Neural cell (in vitro differentiated cells): ENCODE measurements at regions not wholly inside any gene's neighbourhood (a gene's known extent, or its start where the extent isn't known, plus 50 kb on each side); places are given as distances from the start of the nearest gene placed in this dataset.

Experiments used
- H2AFZ ChIP-seq: fragments of 200-600, 300-800 bp; sonication (generic), shearing (Covaris generic); 2 replicates; pipeline ENCODE4 v1.6.0; 2014; ENCODE audit warnings: low read depth, mild to moderate bottlenecking, antibody characterized with exemption, low read length, moderate library complexity
- H3F3A ChIP-seq: fragments of 200-600 bp; shearing (Covaris generic); 2 replicates; pipeline ENCODE4 v1.6.1; 2016; ENCODE audit warnings: mild to moderate bottlenecking, moderate library complexity, mixed read lengths, antibody characterized with exemption, low read length; ENCODE audit not compliant: insufficient read depth, poor library complexity, severe bottlenecking
- H3K27ac ChIP-seq: fragments of 200-600, 300-800 bp; sonication (generic), shearing (Covaris generic); 2 replicates; pipeline ENCODE4 v1.5.1; 2014; ENCODE audit warnings: mild to moderate bottlenecking, low read length, moderate library complexity
- H3K27me3 ChIP-seq: fragments of 300-800, 200-600 bp; sonication (generic), shearing (Covaris generic); 2 replicates; pipeline ENCODE4 v1.6.0; 2014; ENCODE audit warnings: mild to moderate bottlenecking, low read depth, low read length, moderate library complexity; ENCODE audit not compliant: insufficient read depth
- H3K36me3 ChIP-seq: fragments of 300-800, 200-600 bp; sonication (generic), shearing (Covaris generic); 2 replicates; pipeline ENCODE4 v1.5.1; 2014; ENCODE audit warnings: mild to moderate bottlenecking, antibody characterized with exemption, low read length, moderate library complexity; ENCODE audit not compliant: insufficient read depth
- H3K4me2 ChIP-seq: fragments of 300-800, 200-600 bp; sonication (generic), shearing (Covaris generic); 2 replicates; pipeline ENCODE4 v1.6.0; 2014; ENCODE audit warnings: mild to moderate bottlenecking, low read length
- H3K4me3 ChIP-seq: fragments of 300-800, 200-600 bp; sonication (generic), shearing (Covaris generic); 2 replicates; pipeline ENCODE4 v1.5.1; 2014; ENCODE audit warnings: mild to moderate bottlenecking, low read length, moderate library complexity
- H3K79me2 ChIP-seq: fragments of 200-600 bp; shearing (Covaris generic); replicated peaks from 2 replicates; pipeline ENCODE4 v1.6.0; 2014; ENCODE audit warnings: mild to moderate bottlenecking, low read length, moderate library complexity; ENCODE audit not compliant: insufficient read depth
- H3K9ac ChIP-seq: fragments of 300-800, 200-600 bp; sonication (generic), shearing (Covaris generic); 2 replicates; pipeline ENCODE4 v1.6.1; 2016; ENCODE audit warnings: mild to moderate bottlenecking, low read length, mixed read lengths
- H3K9me2 ChIP-seq: fragments of 200-600 bp; shearing (Covaris generic); 2 replicates; pipeline ENCODE4 v1.6.1; 2016; ENCODE audit warnings: mild to moderate bottlenecking, low read length, mixed read lengths; ENCODE audit not compliant: insufficient read depth
- H3K9me3 ChIP-seq: fragments of 200-600, 300-800 bp; sonication (generic), shearing (Covaris generic); 2 replicates; pipeline ENCODE4 v1.6.1; 2016; ENCODE audit warnings: mild to moderate bottlenecking, mixed run types, low read length, moderate library complexity, mixed read lengths
- H4K20me1 ChIP-seq: fragments of 200-600 bp; shearing (Covaris generic); 2 replicates; pipeline ENCODE4 v1.6.1; 2016; ENCODE audit warnings: mild to moderate bottlenecking, mixed run types; ENCODE audit not compliant: insufficient read depth
- EP300 ChIP-seq: fragments of 450-650 bp; conservative IDR thresholded peaks from 2 replicates; pipeline ENCODE4 v1.6.1; 2014; ENCODE audit warnings: antibody characterized with exemption, mild to moderate bottlenecking, moderate library complexity; ENCODE audit not compliant: poor library complexity, severe bottlenecking
- EZH2 ChIP-seq: fragments of 200-600, 300-800 bp; shearing (Covaris generic), sonication (generic); IDR thresholded peaks from 2 replicates; pipeline ENCODE4 v1.6.1; 2014; ENCODE audit warnings: antibody characterized with exemption, low read length, borderline replicate concordance, mild to moderate bottlenecking; ENCODE audit not compliant: insufficient read depth, poor library complexity, severe bottlenecking
- MXI1 ChIP-seq: fragments of 450-650 bp; conservative IDR thresholded peaks from 2 replicates; pipeline ENCODE4 v1.6.1; 2014; ENCODE audit warnings: antibody characterized with exemption, mild to moderate bottlenecking; ENCODE audit not compliant: poor library complexity, severe bottlenecking
- POLR2AphosphoS5 ChIP-seq: IDR thresholded peaks from 2 replicates; pipeline ENCODE4 v1.6.1; 2012
- RAD21 ChIP-seq: fragments of 450-650 bp; conservative IDR thresholded peaks from 2 replicates; pipeline ENCODE4 v1.6.1; 2014; ENCODE audit warnings: antibody characterized with exemption, mild to moderate bottlenecking, moderate library complexity
- SMC3 ChIP-seq: fragments of 450-650 bp; conservative IDR thresholded peaks from 2 replicates; pipeline ENCODE4 v1.6.1; 2014; ENCODE audit warnings: antibody characterized with exemption, mild to moderate bottlenecking, moderate library complexity; ENCODE audit not compliant: poor library complexity
- TAF1 ChIP-seq: IDR thresholded peaks from 2 replicates; pipeline ENCODE4 v1.6.1; 2012; ENCODE audit warnings: low read depth
- TF ChIP-seq, protein P1 (sequence below): IDR thresholded peaks from 2 replicates; pipeline ENCODE4 v1.6.1; 2012; ENCODE audit warnings: borderline replicate concordance
- TF ChIP-seq, protein P2 (sequence below): fragments of 450-650 bp; IDR thresholded peaks from 2 replicates; pipeline ENCODE4 v1.5.1; 2014; ENCODE audit warnings: antibody characterized with exemption, mild to moderate bottlenecking, moderate library complexity; ENCODE audit not compliant: poor library complexity, severe bottlenecking

DNA sequence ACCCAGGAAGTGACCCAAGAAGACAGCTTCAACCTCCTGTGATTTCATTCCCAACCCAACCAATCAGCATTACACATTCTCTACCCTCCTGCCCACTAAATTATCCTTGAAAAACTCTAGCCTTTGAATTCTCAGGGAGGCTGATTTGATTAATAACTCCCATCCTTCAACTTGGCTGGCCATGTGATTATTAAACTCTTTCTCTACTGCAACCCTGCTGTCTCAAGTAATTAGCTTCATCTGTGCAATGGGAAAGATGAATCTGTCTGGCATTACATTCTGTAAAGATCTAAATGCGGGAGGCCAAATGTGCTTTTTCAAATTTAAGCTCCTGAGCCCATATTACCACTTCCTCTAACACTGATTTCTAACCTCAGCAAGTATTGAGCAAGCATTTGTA, 95.9 kb upstream of the STT3B start:
- H3K9me2 ChIP-seq: no peaks in the 10 kb centered on the region

DNA sequence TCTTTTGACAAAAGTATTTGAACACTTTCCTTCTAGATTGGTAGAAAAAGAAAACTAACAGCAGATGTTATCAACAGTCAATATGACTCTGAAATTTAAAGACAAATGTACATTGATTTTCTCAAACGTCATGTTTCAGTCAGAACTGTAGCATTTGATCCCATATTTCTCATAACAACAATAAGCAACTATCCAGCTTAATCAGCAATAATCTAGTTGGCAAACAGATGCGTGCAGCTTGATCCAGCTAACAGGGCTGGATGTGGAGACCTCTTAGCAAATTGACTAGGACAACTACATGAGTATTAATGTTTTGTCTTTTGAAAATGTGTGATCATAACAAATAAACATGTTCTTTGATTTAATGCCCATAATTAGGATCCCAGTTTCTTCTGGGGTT, 94.0 kb upstream of the STT3B start:
- TF ChIP-seq EZH2 (no peak), POLR2AphosphoS5 (no peak), EP300 (no peak), MXI1 (no peak), SMC3 (no peak), TAF1 (no peak), RAD21 (no peak)
- TF ChIP-seq, protein P1, sequence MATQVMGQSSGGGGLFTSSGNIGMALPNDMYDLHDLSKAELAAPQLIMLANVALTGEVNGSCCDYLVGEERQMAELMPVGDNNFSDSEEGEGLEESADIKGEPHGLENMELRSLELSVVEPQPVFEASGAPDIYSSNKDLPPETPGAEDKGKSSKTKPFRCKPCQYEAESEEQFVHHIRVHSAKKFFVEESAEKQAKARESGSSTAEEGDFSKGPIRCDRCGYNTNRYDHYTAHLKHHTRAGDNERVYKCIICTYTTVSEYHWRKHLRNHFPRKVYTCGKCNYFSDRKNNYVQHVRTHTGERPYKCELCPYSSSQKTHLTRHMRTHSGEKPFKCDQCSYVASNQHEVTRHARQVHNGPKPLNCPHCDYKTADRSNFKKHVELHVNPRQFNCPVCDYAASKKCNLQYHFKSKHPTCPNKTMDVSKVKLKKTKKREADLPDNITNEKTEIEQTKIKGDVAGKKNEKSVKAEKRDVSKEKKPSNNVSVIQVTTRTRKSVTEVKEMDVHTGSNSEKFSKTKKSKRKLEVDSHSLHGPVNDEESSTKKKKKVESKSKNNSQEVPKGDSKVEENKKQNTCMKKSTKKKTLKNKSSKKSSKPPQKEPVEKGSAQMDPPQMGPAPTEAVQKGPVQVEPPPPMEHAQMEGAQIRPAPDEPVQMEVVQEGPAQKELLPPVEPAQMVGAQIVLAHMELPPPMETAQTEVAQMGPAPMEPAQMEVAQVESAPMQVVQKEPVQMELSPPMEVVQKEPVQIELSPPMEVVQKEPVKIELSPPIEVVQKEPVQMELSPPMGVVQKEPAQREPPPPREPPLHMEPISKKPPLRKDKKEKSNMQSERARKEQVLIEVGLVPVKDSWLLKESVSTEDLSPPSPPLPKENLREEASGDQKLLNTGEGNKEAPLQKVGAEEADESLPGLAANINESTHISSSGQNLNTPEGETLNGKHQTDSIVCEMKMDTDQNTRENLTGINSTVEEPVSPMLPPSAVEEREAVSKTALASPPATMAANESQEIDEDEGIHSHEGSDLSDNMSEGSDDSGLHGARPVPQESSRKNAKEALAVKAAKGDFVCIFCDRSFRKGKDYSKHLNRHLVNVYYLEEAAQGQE: no peak
- TF ChIP-seq, protein P2, sequence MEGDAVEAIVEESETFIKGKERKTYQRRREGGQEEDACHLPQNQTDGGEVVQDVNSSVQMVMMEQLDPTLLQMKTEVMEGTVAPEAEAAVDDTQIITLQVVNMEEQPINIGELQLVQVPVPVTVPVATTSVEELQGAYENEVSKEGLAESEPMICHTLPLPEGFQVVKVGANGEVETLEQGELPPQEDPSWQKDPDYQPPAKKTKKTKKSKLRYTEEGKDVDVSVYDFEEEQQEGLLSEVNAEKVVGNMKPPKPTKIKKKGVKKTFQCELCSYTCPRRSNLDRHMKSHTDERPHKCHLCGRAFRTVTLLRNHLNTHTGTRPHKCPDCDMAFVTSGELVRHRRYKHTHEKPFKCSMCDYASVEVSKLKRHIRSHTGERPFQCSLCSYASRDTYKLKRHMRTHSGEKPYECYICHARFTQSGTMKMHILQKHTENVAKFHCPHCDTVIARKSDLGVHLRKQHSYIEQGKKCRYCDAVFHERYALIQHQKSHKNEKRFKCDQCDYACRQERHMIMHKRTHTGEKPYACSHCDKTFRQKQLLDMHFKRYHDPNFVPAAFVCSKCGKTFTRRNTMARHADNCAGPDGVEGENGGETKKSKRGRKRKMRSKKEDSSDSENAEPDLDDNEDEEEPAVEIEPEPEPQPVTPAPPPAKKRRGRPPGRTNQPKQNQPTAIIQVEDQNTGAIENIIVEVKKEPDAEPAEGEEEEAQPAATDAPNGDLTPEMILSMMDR: no peak
- Histone ChIP-seq H3K36me3 (no peaks in the 10 kb centered on the region), H3F3A (no peaks in the 10 kb centered on the region), H3K4me2 (no peak overlapping the region), H3K9me3 (no peaks in the 10 kb centered on the region), H3K4me3 (no peak overlapping the region), H2AFZ (no peak overlapping the region), H3K9me2 (no peaks in the 10 kb centered on the region), H3K27ac (no peak overlapping the region), H3K79me2 (no peaks in the 10 kb centered on the region), H4K20me1 (no peaks in the 10 kb centered on the region), H3K9ac (no peak overlapping the region), H3K27me3 (no peaks in the 10 kb centered on the region)

More for the DNA sequence above, 95.9 kb upstream of the STT3B start:
- H3K9me3 ChIP-seq: no peaks in the 10 kb centered on the region
- H3K4me2 ChIP-seq: no peak overlapping the region
- no peaks in the 10 kb centered on the region for H3F3A ChIP-seq
- no peaks in the 10 kb centered on the region for H3K79me2 ChIP-seq
- no peaks in the 10 kb centered on the region for H3K27me3 ChIP-seq
- H3K9ac ChIP-seq: no peak overlapping the region
- H2AFZ ChIP-seq: no peak overlapping the region
- H3K4me3 ChIP-seq: no peak overlapping the region
- no peaks in the 10 kb centered on the region for H3K36me3 ChIP-seq
- H3K27ac ChIP-seq: no peak overlapping the region
- no peaks in the 10 kb centered on the region for H4K20me1 ChIP-seq
- TF ChIP-seq MXI1: no peak
- no peak for TF ChIP-seq EP300
- no peak for TF ChIP-seq SMC3
- TF ChIP-seq, protein P2: no peak
- no peak for TF ChIP-seq POLR2AphosphoS5
- TF ChIP-seq RAD21: no peak
- TF ChIP-seq, protein P1: no peak
- no peak for TF ChIP-seq TAF1
- TF ChIP-seq EZH2: no peak
